HEK293 (cell line): ENCODE measurements at regions not wholly inside any gene's neighbourhood (a gene's known extent, or its start where the extent isn't known, plus 50 kb on each side); places are given as distances from the start of the nearest gene placed in this dataset.

Experiments
- CTCF ChIA-PET: fragments of 350-600 bp; formaldehyde crosslinking; extraction: SDS; loops from one replicate; lab custom pipeline; 2021; ENCODE audit warnings: antibody characterized with exemption; lab: Yijun Ruan, JAX
- POLR2A ChIA-PET: fragments of 300-600 bp; formaldehyde crosslinking; extraction: SDS; loops from one replicate; lab custom pipeline; 2020; ENCODE audit warnings: antibody characterized with exemption, inconsistent platforms; lab: Yijun Ruan, JAX
- H3K27ac ChIP-seq: fragments of 200-500 bp; sonication (Bioruptor generic); 2 replicates; pipeline ENCODE4 v1.5.1; 2014; ENCODE audit warnings: low read depth, low read length, control low read depth, inconsistent platforms; ENCODE audit errors: extremely low read depth
- H3K36me3 ChIP-seq, 2 experiments: fragments of 200-500 bp in 1 of 2; sonication (Bioruptor generic) in 1 of 2; 1 replicate in 1 of 2; 2 replicates in 1 of 2; pipeline ENCODE4 v1.5.1; 2014 to 2017; ENCODE audit warnings: inconsistent platforms in 2 of 2, low read length in 2 of 2; ENCODE audit not compliant: control insufficient read depth in 2 of 2, insufficient read depth in 1 of 2
- H3K4me1 ChIP-seq: fragments of 200-500 bp; sonication (Bioruptor generic); 2 replicates; pipeline ENCODE4 v1.5.1; 2014; ENCODE audit warnings: mild to moderate bottlenecking, low read length, inconsistent platforms; ENCODE audit not compliant: control insufficient read depth, insufficient read depth
- H3K4me3 ChIP-seq: 2 replicates; pipeline ENCODE4 v1.5.1; 2011; ENCODE audit warnings: low read depth, mild to moderate bottlenecking, control low read depth, low read length, moderate library complexity
- H3K9me3 ChIP-seq: fragments of 200-500 bp; sonication (Bioruptor generic); 2 replicates; pipeline ENCODE4 v1.5.1; 2014; ENCODE audit warnings: low read depth, low read length, inconsistent platforms; ENCODE audit not compliant: control insufficient read depth, insufficient read depth
- FEZF1 ChIP-seq: fragments of 450-650 bp; formaldehyde crosslinking; IDR thresholded peaks from 2 replicates; pipeline ENCODE4 v1.5.1; 2016; ENCODE audit warnings: missing biosample characterization, missing genetic modification characterization
- SP2 ChIP-seq: fragments of 450-650 bp; formaldehyde crosslinking; IDR thresholded peaks from 2 replicates; pipeline ENCODE4 v1.5.1; 2016; ENCODE audit warnings: missing biosample characterization, missing genetic modification characterization
- YY1 ChIP-seq: fragments of 450-650 bp; formaldehyde crosslinking; IDR thresholded peaks from 2 replicates; pipeline ENCODE4 v1.5.1; 2018; ENCODE audit warnings: missing biosample characterization, missing genetic modification characterization
- ZNF23 ChIP-seq: fragments of 450-650 bp; formaldehyde crosslinking; IDR thresholded peaks from 2 replicates; pipeline ENCODE4 v1.5.1; 2016; ENCODE audit warnings: missing biosample characterization, missing genetic modification characterization, borderline replicate concordance
- ZNF433 ChIP-seq: fragments of 450-650 bp; formaldehyde crosslinking; IDR thresholded peaks from 2 replicates; pipeline ENCODE4 v1.5.1; 2016; ENCODE audit warnings: missing biosample characterization, missing genetic modification characterization, low read depth
- ZNF521 ChIP-seq: fragments of 450-650 bp; formaldehyde crosslinking; IDR thresholded peaks from 2 replicates; pipeline ENCODE4 v1.5.1; 2017; ENCODE audit warnings: missing biosample characterization, mild to moderate bottlenecking, missing genetic modification characterization
- ZNF529 ChIP-seq: fragments of 450-650 bp; formaldehyde crosslinking; IDR thresholded peaks from 2 replicates; pipeline ENCODE4 v1.5.1; 2017; ENCODE audit warnings: missing genetic modification characterization, missing biosample characterization; ENCODE audit not compliant: insufficient replicate concordance
- ZNF596 ChIP-seq: fragments of 450-650 bp; IDR thresholded peaks from 2 replicates; pipeline ENCODE4 v1.5.0; 2018; ENCODE audit warnings: missing biosample characterization, mild to moderate bottlenecking, missing genetic modification characterization, moderate library complexity
- ZNF621 ChIP-seq: fragments of 450-650 bp; formaldehyde crosslinking; IDR thresholded peaks from 2 replicates; pipeline ENCODE4 v1.5.1; 2017; ENCODE audit warnings: missing biosample characterization, missing genetic modification characterization
- ZNF623 ChIP-seq: fragments of 450-650 bp; formaldehyde crosslinking; IDR thresholded peaks from 2 replicates; pipeline ENCODE4 v1.5.1; 2016; ENCODE audit warnings: missing biosample characterization, missing genetic modification characterization
- ZNF626 ChIP-seq: fragments of 450-650 bp; sonication (Bioruptor Pico); formaldehyde crosslinking; IDR thresholded peaks from 2 replicates; pipeline ENCODE4 v1.5.1; 2018; ENCODE audit warnings: missing biosample characterization, missing genetic modification characterization, inconsistent platforms
- ZNF670 ChIP-seq: fragments of 450-650 bp; formaldehyde crosslinking; IDR thresholded peaks from 2 replicates; pipeline ENCODE4 v1.5.1; 2016; ENCODE audit warnings: missing biosample characterization, missing genetic modification characterization, low read depth
- ZNF792 ChIP-seq: fragments of 450-650 bp; formaldehyde crosslinking; IDR thresholded peaks from 2 replicates; pipeline ENCODE4 v1.5.1; 2016; ENCODE audit warnings: missing biosample characterization, missing genetic modification characterization
- TF ChIP-seq, protein P1 (sequence below): fragments of 450-650 bp; formaldehyde crosslinking; conservative IDR thresholded peaks from 2 replicates; pipeline ENCODE4 v1.5.1; 2016; ENCODE audit warnings: low read depth, missing biosample characterization, missing genetic modification characterization
- TF ChIP-seq, protein P2 (sequence below): fragments of 450-650 bp; formaldehyde crosslinking; IDR thresholded peaks from 2 replicates; pipeline ENCODE4 v1.5.1; 2016; ENCODE audit warnings: missing biosample characterization, missing genetic modification characterization
- TF ChIP-seq, protein P3 (sequence below): fragments of 450-650 bp; formaldehyde crosslinking; IDR thresholded peaks from 2 replicates; pipeline ENCODE4 v1.5.1; 2017; ENCODE audit warnings: missing biosample characterization, missing genetic modification characterization
- TF ChIP-seq, protein P4 (sequence below): fragments of 450-650 bp; formaldehyde crosslinking; optimal IDR thresholded peaks from 2 replicates; pipeline ENCODE3; 2016; ENCODE audit warnings: missing biosample characterization, mild to moderate bottlenecking, missing genetic modification characterization
- TF ChIP-seq, protein P5 (sequence below): fragments of 450-650 bp; formaldehyde crosslinking; IDR thresholded peaks from 2 replicates; pipeline ENCODE4; 2016; ENCODE audit warnings: missing biosample characterization, missing genetic modification characterization

DNA sequence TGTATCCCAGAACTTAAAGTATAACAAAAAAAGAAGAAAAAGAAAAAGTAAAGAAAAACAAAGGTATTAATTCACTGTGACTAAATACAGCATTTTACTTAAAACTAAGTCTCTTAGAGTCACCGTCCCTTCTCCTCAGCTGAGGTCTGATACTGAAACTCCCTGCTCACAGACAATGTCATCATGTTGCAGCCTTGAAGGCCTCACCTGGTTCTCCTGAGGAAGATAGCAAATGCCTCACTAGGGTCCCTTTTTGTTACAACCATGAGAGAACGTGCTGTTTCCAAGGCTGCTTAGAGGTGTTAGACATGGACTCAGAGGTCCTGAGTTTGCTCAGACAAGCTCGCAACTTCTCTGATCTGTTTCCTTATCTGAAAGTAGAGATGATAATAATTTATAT lies 357.2 kb downstream of the MTRR start (continued):
- TF ChIP-seq, protein P1, sequence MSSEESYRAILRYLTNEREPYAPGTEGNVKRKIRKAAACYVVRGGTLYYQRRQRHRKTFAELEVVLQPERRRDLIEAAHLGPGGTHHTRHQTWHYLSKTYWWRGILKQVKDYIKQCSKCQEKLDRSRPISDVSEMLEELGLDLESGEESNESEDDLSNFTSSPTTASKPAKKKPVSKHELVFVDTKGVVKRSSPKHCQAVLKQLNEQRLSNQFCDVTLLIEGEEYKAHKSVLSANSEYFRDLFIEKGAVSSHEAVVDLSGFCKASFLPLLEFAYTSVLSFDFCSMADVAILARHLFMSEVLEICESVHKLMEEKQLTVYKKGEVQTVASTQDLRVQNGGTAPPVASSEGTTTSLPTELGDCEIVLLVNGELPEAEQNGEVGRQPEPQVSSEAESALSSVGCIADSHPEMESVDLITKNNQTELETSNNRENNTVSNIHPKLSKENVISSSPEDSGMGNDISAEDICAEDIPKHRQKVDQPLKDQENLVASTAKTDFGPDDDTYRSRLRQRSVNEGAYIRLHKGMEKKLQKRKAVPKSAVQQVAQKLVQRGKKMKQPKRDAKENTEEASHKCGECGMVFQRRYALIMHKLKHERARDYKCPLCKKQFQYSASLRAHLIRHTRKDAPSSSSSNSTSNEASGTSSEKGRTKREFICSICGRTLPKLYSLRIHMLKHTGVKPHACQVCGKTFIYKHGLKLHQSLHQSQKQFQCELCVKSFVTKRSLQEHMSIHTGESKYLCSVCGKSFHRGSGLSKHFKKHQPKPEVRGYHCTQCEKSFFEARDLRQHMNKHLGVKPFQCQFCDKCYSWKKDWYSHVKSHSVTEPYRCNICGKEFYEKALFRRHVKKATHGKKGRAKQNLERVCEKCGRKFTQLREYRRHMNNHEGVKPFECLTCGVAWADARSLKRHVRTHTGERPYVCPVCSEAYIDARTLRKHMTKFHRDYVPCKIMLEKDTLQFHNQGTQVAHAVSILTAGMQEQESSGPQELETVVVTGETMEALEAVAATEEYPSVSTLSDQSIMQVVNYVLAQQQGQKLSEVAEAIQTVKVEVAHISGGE (tag by site-specific recombination) = no peak
- no peak for TF ChIP-seq ZNF433
- TF ChIP-seq ZNF621 (tag by site-specific recombination) = no peak
- TF ChIP-seq, protein P2, sequence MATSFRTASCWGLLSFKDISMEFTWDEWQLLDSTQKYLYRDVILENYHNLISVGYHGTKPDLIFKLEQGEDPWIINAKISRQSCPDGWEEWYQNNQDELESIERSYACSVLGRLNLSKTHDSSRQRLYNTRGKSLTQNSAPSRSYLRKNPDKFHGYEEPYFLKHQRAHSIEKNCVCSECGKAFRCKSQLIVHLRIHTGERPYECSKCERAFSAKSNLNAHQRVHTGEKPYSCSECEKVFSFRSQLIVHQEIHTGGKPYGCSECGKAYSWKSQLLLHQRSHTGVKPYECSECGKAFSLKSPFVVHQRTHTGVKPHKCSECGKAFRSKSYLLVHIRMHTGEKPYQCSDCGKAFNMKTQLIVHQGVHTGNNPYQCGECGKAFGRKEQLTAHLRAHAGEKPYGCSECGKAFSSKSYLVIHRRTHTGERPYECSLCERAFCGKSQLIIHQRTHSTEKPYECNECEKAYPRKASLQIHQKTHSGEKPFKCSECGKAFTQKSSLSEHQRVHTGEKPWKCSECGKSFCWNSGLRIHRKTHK (tag by site-specific recombination) = no peak

DNA sequence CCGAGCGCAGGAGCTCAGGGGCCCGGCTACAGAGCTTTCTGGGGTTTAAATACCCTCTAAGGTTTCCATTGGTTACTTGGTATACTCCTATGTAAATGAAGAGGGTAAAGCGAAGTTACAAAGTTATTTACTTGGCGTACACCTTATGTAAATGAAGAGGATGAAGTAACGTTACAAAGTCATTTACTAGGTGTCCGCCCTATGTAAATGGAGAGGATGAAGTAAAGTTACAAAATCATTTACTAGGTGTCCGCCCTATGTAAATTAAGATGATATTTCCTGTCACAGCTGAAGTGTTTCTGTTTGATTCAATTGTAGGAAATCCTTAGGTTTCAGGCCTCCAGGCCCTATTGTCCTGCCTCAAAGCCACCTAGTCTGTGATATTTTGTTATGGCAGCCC lies 358.2 kb downstream of the MTRR start:
- Histone ChIP-seq H3K9me3 (no peaks in the 10 kb centered on the region), H3K27ac (no peak overlapping the region), H3K36me3 (no peaks in the 10 kb centered on the region), H3K4me3 (no peak overlapping the region), H3K4me1 (no peaks in the 10 kb centered on the region)
- POLR2A ChIA-PET = no interaction called here
- CTCF ChIA-PET = no interaction called here
- TF ChIP-seq, protein P3, sequence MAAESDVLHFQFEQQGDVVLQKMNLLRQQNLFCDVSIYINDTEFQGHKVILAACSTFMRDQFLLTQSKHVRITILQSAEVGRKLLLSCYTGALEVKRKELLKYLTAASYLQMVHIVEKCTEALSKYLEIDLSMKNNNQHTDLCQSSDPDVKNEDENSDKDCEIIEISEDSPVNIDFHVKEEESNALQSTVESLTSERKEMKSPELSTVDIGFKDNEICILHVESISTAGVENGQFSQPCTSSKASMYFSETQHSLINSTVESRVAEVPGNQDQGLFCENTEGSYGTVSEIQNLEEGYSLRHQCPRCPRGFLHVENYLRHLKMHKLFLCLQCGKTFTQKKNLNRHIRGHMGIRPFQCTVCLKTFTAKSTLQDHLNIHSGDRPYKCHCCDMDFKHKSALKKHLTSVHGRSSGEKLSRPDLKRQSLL (tag by site-specific recombination) = no peak

DNA sequence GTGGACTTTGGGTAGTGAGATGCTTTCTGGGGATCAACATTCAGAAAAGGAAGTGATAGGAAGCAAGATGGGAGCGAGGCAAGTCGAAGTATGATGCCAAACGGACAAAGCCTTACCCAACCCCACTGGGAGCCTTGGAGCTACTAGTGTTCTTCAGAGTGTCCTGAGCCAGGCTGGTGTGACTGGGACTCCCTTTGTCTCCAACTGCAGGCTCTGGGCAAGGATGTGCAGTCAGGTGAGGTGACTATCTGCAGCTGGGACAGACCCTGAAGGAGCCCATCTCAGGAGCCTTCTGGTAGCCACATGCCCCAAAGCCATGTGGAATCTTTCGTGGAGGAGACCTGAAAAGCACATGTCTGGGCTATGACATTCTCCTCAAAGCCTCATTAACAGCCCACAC lies 360.6 kb downstream of the MTRR start:
- Histone ChIP-seq H3K4me3 (no peak overlapping the region), H3K27ac (no peak overlapping the region), H3K4me1 (no peaks in the 10 kb centered on the region), H3K36me3 (no peaks in the 10 kb centered on the region), H3K9me3 (no peaks in the 10 kb centered on the region)
- TF ChIP-seq ZNF792 (tag by site-specific recombination) = no peak
- TF ChIP-seq ZNF596 = no peak
- TF ChIP-seq ZNF670 (tag by site-specific recombination) = no peak
- no peak for TF ChIP-seq ZNF623
- CTCF ChIA-PET = no interaction called here
- POLR2A ChIA-PET = no interaction called here

DNA sequence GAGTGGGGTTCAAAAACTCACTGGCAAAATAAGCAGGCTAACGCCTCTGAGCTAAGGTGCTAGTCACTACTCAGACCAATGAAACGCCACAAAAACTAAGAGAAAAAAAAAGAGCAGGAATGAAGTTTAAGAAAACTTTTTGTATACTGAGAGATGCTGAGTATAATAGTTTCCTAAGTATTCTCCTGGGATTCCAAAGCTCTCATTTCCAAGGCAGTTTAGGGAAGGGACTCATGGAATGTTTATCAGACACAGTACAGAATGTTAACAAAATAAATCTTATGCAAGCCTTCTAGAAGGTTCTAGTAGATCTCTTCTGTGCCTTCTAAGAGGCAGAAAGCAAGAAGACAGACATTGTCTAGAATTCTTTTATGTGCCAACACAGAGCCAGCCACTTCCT lies 361.9 kb downstream of the MTRR start:
- Histone ChIP-seq H3K4me3 (no peak overlapping the region), H3K4me1 (no peaks in the 10 kb centered on the region), H3K27ac (no peak overlapping the region), H3K9me3 (no peaks in the 10 kb centered on the region), H3K36me3 (no peaks in the 10 kb centered on the region)
- TF ChIP-seq ZNF529 (tag by site-specific recombination) (no peak), ZNF521 (tag by site-specific recombination) (no peak), YY1 (tag by site-specific recombination) (no peak), SP2 (no peak), FEZF1 (no peak), ZNF626 (tag by site-specific recombination) (no peak), ZNF23 (tag by site-specific recombination) (no peak)
- TF ChIP-seq, protein P4, sequence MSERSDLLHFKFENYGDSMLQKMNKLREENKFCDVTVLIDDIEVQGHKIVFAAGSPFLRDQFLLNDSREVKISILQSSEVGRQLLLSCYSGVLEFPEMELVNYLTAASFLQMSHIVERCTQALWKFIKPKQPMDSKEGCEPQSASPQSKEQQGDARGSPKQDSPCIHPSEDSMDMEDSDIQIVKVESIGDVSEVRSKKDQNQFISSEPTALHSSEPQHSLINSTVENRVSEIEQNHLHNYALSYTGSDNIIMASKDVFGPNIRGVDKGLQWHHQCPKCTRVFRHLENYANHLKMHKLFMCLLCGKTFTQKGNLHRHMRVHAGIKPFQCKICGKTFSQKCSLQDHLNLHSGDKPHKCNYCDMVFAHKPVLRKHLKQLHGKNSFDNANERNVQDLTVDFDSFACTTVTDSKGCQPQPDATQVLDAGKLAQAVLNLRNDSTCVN = no peak
- TF ChIP-seq, protein P5, sequence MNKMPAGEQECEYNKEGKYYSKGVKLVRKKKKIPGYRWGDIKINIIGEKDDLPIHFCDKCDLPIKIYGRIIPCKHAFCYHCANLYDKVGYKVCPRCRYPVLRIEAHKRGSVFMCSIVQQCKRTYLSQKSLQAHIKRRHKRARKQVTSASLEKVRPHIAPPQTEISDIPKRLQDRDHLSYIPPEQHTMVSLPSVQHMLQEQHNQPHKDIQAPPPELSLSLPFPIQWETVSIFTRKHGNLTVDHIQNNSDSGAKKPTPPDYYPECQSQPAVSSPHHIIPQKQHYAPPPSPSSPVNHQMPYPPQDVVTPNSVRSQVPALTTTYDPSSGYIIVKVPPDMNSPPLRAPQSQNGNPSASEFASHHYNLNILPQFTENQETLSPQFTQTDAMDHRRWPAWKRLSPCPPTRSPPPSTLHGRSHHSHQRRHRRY (tag by site-specific recombination) = no peak
- ChIA-PET POLR2A (no interaction called here), CTCF (no interaction called here)
